ENCODE measurements at regions not wholly inside any gene's neighbourhood (a gene's known extent, or its start where the extent isn't known, plus 50 kb on each side); places are given as distances from the start of the nearest gene placed in this dataset.

GRCh38 chr2:35503311-35503710, 852.3 kb upstream of the CRIM1 start:
- Histone ChIP-seq H3K4me1 (ENCODE audit: control insufficient read depth, insufficient read depth, low read length) (no peaks in the 10 kb centered on the region), H3K4me3 (ENCODE audit: low read depth, low read length) (no peak overlapping the region), H3K27ac (ENCODE audit: extremely low read depth, low read depth, low read length) (no peak overlapping the region), H3K9me3 (ENCODE audit: control insufficient read depth, insufficient read depth, low read depth, low read length) (no peaks in the 10 kb centered on the region), H3K36me3 (ENCODE audit: control insufficient read depth in 2 of 2, insufficient read depth in 1 of 2, low read length in 2 of 2) (no peaks in the 10 kb centered on the region)
- TF ChIP-seq GFI1B (tag by site-specific recombination; IDR thresholded peaks at IDR 0.05): no peak
- no peak for TF ChIP-seq KLF16 (tag by site-specific recombination; IDR thresholded peaks at IDR 0.05)
- TF ChIP-seq PATZ1 (tag by site-specific recombination; IDR thresholded peaks at IDR 0.05): no peak
- no peak for TF ChIP-seq ZNF629 (tag by site-specific recombination; IDR thresholded peaks at IDR 0.05)
- CTCF ChIA-PET: no interaction called here
- POLR2A ChIA-PET: no interaction called here

GRCh38 chr2:35501076-35501475, 854.5 kb upstream of the CRIM1 start:
- ChIA-PET CTCF (no interaction called here), POLR2A (no interaction called here)
- Histone ChIP-seq H3K36me3 (ENCODE audit: control insufficient read depth in 2 of 2, insufficient read depth in 1 of 2, low read length in 2 of 2) (no peaks in the 10 kb centered on the region), H3K4me3 (ENCODE audit: low read depth, low read length) (no peak overlapping the region), H3K27ac (ENCODE audit: extremely low read depth, low read depth, low read length) (no peak overlapping the region), H3K9me3 (ENCODE audit: control insufficient read depth, insufficient read depth, low read depth, low read length) (no peaks in the 10 kb centered on the region), H3K4me1 (ENCODE audit: control insufficient read depth, insufficient read depth, low read length) (no peaks in the 10 kb centered on the region)
- no peak for TF ChIP-seq ZNF561 (tag by site-specific recombination; IDR thresholded peaks at IDR 0.05; ENCODE audit: borderline replicate concordance)

- no peak for TF ChIP-seq SP2 (tag by site-specific recombination; IDR thresholded peaks at IDR 0.05)
- no peak for TF ChIP-seq ZNF132 (tag by site-specific recombination; IDR thresholded peaks at IDR 0.05; ENCODE audit: borderline replicate concordance)
- TF ChIP-seq ZNF639 (tag by site-specific recombination; IDR thresholded peaks at IDR 0.05): no peak
- TF ChIP-seq RBAK (tag by site-specific recombination; IDR thresholded peaks at IDR 0.05): no peak
- no peak for TF ChIP-seq KLF8 (tag by site-specific recombination; IDR thresholded peaks at IDR 0.05)
- TF ChIP-seq ZNF664 (tag by site-specific recombination; IDR thresholded peaks at IDR 0.05): no peak
- TF ChIP-seq ZNF677 (tag by site-specific recombination; IDR thresholded peaks at IDR 0.05): no peak
- TF ChIP-seq KLF16 (tag by site-specific recombination; IDR thresholded peaks at IDR 0.05): no peak
- no peak for TF ChIP-seq GLI4 (tag by site-specific recombination; IDR thresholded peaks at IDR 0.05)
- TF ChIP-seq ZNF311 (tag by site-specific recombination; IDR thresholded peaks at IDR 0.05; ENCODE audit: borderline replicate concordance): no peak
- no peak for TF ChIP-seq IKZF3 (tag by site-specific recombination; IDR thresholded peaks at IDR 0.05)
- no peak for TF ChIP-seq REST (tag by site-specific recombination; IDR thresholded peaks at IDR 0.05)
- CTCF ChIA-PET: no interaction called here
- POLR2A ChIA-PET: no interaction called here
- H3K9me3 ChIP-seq (ENCODE audit: control insufficient read depth, insufficient read depth, low read depth, low read length): no peaks in the 10 kb centered on the region
- no peaks in the 10 kb centered on the region for H3K36me3 ChIP-seq (ENCODE audit: control insufficient read depth in 2 of 2, insufficient read depth in 1 of 2, low read length in 2 of 2)
- H3K4me3 ChIP-seq (ENCODE audit: low read depth, low read length): no peak overlapping the region
- H3K27ac ChIP-seq (ENCODE audit: extremely low read depth, low read depth, low read length): no peak overlapping the region
- no peaks in the 10 kb centered on the region for H3K4me1 ChIP-seq (ENCODE audit: control insufficient read depth, insufficient read depth, low read length)
Measured at GRCh38 chr2:35496022-35496421, 859.6 kb upstream of the CRIM1 start.

Measured in HEK293 (cell line).